ENCODE measurements at regions not wholly inside any gene's neighbourhood (a gene's known extent, or its start where the extent isn't known, plus 50 kb on each side); places are given as distances from the start of the nearest gene placed in this dataset.
A peak's percentile ranks its signal among the peaks of the same experiment; 100 is the strongest.

DNA sequence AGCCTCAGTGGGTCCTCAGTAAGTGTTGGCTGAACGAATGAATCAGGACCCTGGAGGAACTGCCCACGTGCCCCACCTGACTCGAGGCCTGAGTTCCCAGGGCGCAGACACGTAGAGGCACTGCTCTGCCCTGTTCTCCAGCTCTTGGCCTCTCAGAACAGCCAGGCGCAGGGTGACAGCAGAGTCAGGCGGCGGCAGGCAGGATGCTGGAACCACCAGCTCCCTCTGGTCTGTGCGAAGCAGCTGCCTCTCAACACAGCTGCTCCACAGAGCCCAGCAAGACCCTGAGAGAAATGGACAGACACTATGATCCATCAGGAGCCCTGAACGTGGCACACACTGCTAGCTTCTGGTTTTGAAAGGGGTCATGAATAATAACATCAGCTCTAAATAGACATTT lies 53.1 kb upstream of the BCO1 start:
- DNase-seq, result no peak

DNA sequence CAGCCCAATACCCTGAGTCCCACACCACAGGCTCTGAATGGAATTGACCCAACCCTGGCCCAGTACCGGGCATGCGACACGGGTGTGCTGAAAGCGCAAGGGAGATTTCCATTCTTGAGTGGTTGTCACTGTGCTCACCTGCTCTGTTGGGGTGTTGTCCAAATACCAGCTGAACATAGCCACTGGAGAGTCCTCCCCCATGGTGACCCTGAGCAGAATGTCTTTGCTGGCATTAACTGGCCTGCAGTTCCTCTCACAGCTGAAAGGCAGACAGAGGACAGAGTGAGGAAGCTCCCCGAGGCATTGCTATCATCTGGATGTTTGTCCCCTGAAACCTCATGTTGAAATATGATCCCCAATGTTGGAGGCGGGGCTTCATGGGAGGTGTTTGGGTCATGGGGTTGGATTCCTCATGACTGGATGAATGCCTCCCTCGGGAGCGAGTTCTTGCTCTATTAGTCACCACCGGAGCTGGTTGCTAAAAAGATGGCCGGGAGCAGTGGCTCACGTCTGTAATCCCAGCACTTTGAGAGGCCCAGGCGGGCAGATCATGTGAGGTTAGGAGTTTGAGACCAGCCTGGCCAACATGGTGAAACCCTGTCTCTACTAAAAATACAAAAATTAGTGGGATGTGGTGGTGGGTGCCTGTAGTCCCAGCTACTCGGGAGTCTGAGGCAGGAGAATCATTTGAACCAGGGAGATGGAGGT lies 57.3 kb upstream of the BCO1 start:
- peak; percentile 61 for DNase-seq

DNA sequence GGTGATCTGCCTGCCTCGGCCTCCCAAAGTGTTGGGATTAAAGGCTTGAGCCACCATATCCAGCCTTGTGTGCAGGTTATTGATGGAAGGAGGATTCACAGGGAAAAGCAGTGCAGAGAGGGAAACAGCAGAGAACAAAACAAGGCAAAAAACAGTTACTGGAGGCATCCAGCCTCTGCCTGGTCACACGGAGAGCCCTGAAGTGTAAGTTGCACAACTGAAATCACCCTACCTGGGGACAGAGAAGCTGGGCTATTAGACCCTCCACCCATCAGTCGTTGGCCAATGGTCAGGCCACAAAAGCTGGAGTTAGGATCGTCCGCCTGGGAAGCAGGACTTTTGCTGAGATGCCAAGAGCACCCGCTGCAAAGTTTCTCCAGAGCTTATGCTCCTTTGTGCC lies 57.9 kb upstream of the BCO1 start:
- no peak for DNase-seq

DNA sequence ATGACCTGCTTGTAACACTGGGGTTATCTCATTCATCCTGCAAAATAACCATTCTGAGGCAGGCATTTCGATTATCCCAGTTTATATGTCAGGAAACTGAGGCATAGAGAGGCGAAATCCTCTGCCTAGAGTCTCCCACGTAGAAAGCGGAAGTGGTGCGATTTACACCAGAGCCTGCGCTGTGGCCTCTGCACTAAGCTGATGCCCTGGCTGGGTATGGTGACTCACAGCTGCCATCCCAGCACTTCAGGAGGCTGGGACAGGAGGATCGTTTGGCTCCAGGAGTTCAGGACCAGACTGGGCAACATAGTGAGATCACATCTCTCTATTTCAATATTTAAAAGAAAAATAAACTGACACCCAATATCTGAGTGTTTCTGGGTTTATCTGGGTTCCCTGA lies 59.3 kb upstream of the BCO1 start:
- DNase-seq, result no peak

DNA sequence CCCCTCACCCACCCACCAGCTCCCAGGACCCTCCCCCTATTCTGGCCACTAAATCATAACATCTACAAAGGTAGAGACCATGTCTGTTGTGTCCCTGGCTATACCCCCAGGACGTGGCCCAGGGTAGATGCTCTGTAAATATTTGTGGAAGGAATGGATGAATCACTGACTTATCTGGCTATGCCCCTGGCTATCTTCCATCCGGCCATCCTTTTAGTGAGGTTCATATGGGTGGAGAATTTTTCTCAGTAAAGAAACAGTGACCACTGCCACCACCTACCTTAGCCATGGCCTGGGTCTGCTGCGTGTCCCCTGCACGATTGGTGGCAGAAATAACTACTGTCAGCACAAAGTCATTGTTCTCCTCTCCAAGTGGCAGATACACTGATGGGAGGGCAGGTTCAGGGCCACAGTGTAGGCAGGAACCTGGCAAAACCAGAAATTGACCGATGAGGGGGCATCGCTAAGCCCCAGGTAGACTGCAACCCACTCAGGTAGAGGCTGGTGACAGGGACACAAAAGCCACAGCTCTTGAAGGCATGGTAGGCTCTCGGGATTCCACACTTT lies 63.1 kb upstream of the BCO1 start:
- no peak for DNase-seq

DNA sequence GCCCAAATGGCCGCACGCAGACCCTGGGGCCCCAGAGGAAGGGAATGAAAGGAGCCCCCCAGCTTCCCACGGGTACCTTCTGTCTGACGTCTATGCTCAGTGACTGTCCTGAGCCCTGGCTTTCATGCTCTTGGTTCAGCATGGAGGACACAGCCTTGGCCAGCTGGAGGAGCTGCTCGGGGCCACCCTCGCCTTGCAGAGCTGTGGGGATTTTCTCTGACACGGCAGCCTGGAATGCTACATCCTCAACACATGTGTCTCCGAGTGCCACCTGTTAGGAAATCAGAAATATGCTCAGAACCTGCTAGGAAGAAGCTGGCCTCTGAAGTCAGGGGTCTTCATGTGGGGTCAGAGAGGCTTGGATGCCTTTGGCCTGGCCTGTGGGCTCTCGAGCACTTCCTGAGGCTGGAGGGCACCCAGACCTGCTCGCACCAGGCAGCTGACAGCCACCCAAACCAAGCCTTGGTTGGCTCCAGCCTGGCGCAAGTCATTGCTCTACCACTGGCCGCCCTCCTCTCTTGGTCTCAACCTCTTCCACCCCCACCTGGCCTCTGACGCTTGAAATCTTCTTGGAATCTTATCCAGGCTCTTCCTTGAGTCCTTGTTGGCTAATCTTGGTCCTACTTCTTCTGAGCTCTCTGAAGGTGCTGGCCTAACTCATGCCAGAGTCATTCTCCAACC lies 63.7 kb upstream of the BCO1 start:
- DNase-seq, result no peak

DNA sequence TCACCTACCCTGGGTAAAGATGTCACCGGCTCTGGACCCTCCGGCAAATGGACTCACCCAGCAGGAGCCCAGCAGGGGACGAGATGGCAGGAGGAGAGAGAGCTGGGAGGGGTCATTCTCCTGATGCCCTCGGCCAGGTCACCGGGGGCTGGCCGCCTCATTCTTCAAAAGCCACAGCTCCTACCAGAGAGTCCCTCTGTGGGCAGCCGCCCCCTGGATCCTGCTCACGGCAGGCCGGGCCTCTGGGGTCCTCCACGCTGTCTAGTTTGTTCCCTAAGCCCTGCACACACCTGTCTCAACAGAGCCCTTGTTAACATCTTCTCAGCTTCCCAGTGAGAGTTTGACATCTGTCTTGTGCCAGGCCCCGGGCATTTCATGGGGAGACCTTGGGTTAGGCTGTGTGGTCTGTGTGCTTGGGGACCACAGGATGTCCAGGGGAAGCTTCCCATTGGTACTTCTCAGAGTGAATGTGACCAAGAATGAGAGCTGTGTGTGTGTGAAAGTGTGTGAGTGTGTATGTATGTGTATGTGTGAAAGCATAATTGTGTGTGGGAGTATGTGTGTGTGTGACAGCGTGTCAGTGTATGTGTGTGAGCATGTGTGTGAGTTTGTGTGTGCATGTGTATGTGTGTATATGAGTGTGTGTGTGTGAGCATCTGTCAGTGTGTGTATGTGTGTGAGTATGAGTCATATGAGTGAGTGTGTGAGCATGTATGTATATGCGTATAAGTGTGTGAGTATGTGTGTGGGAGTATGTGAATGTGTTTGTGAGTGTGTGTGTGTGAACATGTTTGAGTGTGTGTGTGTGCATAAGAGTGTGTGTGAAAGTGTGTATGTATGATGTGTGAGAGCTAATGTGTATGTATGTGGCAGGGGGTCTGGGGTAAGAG lies 65.5 kb upstream of the BCO1 start:
- DNase-seq, result no peak

DNA sequence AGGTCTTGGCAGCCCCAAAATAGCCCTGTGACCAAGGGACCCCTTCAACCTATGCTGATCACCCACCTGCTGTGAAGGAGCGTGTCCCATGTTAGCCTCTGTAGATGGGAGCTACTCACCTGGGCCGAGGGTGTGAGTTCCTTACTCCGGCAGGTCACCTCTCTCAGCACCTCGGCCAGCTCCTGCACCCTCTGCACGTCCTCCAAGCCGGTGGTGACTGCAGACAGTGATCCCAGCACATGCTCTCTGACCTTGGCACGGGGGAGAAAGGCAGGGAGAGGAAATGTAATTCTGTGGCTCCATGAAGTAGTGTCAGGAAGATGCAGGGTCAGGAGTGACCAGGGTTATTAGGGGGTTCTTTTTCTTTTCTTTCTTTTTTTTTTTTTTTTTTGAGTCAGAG lies 67.7 kb upstream of the BCO1 start:
- no peak for DNase-seq

DNA sequence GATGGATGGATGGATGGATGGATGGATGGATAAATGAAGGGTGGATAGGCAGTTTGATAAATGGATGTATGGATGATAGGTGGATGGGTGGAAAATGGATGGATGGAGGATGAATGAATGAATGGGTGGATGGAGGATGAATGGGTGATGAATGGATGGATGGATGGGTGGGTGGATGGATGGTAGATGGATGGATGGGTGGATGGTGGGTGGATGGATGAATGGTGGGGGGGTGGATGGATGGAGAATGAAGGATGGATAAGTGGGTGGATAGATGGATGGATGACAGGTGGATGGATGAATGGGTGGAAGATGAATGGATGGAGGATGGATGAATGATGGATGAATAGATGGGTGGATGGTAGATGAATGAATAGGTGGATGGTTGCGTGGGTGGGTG lies 70.1 kb upstream of the BCO1 start:
- DNase-seq, result no peak

DNA sequence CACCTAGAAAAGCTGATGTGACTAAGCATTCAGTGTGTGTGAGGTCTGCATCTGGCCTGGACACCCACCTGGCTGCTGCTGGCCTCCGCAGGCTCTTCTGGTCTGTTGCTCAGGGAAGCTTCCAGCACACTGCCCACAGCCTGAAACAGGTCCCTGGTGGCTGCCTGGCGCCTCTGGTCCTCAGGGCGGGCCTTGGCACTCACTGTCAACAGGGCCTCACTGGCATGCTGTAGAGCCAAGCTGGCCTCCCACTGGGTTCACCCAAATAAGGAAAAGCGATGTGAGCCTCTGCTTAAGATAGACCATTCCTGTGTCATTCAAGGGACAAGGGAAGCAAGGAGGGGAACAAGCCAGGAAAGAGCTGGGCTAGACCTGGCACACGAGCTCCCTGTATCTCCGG lies 70.6 kb upstream of the BCO1 start:
- no peak for DNase-seq

DNA sequence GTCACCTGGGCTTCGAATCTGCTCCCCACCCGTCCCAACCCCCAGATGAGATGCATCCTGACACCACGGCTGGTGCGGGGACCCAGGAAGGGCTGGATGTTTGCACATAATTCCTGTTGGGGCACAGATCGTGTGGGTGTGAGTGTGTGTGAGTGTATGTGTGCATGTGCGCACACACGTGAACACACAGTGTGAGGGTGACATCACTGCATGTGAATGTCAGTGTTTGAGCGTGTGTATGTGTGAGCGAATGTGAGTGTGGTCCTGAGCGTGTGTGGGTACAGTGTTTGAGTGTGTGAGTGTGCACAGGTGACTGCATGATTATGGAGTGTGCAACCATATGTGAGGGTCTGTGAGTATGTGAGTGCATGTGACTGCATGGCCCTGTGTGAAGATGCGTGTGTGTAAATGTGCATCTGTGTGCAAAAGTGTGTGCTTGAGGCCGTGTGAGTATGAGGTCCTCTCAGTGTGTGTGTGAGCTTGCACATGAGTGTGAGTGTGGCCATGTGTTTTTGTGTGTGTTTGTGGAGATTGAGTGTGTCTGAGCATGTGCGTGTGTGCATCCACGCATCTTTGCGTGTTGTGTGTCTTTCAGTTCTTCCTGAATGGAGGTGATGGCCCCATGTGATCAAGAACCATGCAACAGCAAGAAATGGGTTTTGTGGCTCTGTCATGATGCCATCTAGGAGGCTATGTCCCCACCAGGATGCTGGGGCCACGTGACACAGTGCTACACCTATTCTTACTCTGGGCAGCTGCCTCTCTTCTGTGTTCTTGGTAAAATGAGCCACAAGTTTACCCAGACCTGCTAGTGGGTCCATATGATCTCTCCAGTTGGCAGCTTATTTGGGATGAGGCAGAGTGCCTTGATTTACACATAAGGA lies 70.5 kb upstream of the GCSH start:
- no peak for DNase-seq

DNA sequence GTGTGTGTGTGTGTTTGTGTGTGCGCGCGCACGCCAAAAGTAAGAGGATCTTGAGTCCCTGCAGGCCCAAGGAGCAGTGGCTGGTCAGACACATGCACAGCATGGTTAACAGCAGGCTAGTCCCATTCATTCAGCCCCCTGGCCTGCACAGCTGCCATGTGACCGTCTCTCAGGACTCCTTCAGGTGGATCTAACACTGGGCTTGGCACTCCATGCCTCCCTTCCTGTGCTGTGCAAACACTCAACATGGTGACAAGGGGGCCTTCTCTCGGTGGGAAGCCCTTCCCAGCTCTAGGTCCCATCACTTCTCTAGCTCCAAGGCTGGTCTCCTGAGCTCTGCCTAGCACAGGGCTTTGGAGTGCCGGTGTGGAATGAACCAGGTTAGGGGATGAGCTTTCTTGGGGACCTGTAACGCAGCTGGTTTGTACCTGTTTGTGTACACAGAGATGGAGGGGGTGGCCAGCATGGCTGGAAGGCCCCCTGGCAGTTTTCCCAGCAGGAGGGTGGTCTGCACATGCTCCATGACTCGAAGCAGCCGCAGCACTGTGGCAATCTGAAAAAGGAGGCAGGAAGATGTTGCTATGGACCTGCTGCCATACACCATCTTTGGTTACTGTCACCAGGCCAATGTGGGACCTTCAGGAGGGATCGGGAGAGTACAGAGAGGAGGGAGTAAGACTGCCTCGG lies 69.4 kb upstream of the GCSH start:
- no peak for DNase-seq

DNA sequence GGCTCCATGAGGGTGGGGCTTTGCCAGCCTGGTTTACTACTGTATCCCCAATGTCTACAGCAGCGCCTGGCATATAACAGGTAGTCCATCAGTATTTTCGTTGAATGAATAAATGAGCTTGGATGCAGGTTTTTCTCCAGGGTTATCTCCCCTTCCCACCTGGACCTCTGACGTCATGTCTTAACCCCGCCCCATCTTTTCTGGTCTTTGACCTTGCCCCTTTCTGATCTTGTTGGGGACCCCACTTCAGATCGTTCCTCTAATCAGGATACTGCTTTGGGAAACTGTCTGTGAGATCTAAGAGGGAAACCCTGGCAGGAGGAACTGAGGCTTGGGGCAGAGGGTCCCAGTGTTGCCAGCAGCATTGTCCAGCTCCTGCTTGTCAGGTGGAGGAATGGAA lies 68.8 kb upstream of the GCSH start:
- no peak for DNase-seq

DNA sequence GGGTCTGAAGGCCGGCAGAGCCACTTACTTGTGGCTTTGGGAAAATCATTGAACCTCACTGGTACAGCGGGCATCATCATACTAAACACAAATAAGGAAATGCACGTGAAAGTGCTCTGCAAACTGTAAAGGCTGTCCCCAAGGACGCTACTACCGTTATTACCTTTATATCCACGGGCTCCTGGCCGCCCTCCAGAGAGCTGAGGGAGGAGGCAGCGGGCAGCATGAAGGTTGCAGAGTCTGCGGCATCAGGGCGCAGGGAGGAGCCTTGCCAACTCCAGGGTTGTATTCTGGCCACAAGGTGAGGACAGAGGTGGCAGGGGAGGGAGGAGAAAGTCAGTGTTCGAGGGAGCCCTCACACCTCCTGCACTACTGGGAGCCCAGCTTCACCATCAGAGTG lies 68.3 kb upstream of the GCSH start:
- no peak for DNase-seq

DNA sequence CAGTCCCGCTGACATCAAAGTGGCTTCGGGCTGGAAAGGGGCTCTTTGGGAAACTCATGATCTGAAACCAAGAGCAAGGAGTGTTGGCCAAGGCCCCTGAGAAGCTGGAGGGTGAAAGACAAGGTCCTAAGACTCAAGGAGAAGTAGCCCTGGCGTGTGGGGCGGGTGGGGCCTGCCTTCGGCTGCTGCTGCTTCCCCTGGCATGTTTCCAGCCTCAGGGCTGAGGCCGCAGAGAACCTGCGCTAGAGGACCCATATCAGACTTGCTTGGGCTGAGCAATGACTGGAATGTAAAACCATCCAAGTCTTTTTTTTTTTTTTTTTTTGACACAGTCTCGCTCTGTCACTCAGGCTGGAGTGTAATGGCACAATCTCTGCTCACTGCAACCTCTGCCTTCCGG lies 67.5 kb upstream of the GCSH start:
- no peak for DNase-seq

DNA sequence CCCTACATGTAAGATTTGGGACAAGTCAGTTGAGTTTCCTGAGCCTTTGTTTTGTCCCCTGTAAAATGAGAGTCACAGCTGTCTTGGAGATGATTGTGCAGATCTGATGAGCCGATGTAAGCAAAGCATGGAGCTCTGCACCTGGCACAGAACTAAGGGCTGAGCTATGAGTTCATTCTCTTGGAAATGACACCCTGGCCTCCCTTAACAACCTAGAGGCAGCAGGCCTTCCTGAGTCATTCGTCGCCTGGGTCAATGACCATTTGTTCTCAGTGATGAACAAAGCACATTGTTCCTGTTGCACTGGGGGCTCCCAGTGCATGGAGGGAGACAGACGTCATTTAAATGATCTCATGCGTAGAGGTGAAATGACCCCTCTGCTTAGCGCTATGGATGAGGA lies 62.8 kb upstream of the GCSH start:
- no peak for DNase-seq

DNA sequence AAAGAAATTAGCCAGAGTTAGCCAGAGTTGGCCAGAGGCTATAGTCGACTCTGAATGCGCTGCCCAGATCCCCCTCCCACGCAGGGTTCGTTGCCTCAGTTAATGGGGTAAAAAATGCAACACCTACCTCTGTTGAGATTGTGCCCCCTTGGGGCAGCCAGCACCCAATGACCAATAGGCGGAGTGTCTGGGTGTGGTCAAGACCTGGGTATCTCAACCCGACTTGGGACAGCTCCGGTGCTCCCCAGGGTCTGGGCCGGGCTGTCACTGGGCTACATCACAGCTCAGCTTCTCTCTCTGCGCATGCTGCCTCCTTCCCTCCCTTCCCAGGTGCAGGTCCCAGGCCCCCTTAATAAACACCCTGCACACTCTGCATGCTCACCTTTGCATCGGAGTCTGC lies 59.6 kb upstream of the GCSH start:
- no peak for DNase-seq

DNA sequence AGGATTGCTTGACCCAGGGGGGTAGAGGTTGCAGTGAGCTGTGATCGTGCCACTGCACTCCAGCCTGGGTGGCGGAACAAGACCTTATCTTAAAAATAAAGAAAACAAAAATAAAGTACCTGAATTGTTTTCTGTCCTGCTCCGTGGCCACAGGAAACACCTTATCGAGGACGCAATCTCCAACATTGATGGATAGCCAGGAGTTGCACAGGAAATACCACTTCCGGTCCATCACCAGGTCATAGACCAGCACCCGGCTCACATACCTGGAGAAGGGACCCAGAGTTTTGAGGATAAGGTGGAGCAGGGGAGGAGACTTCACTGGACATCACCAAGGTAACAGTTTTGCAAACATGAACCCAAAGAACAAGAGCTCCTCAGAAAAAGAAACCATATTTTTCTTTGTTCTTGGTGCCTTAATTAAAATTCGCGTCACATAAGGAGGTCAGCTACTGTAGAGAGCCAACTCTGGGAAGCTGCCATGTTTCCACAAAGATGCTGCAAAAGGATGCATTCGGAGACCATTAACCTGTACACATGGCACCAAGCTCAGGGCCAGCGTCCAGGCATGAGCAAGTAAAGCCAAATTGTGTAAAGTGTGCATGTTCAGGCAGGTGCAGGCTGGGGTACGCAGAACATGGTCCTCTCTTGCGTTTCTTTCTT lies 55.6 kb upstream of the GCSH start:
- no peak for DNase-seq

DNA sequence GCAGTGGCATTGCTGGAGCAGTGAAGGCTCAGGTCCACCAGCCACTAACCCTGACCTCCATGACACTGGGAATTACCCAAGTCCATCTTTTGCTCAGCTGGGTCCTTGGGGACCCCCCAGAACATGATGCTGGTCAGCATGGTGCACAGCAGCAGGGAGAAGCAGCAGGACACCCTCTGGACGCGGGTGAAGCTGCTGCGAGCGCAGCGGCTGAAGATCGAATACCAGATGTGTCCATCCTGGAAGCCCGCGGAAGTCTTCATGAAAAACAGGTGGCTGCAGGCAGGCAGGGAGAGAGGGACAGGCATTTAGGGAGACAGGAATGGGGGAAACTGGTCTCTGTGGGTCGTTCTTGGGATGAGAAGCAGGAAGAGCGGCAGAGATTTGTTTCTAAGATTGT lies 53.4 kb upstream of the GCSH start:
- no peak for DNase-seq

DNA sequence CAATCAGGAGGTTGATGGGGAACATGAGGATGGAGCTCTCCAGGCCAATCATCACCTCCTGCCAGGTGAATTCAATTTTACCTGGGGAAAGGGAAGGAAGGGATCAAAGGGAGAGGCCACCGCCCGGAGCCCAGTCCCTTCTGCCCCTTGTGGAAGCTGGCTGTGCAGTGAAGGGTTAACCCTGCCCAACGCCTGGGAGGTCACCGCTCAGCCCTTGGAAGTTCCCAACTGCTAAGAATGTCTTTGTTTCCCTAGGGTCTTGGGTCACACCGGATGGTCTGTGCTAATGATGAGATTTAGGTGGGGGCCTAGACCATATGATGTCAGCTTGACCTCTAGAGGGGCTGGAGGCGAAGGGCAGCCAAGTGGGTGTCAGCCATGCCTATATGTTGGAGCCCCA lies 52.1 kb upstream of the GCSH start:
- DNase-seq, result no peak
